Activated CD8-positive, alpha-beta T cell treated with anti-CD3 and anti-CD28 coated beads for 36 hours (primary cell): ENCODE measurements at regions not wholly inside any gene's neighbourhood (a gene's known extent, or its start where the extent isn't known, plus 50 kb on each side); places are given as distances from the start of the nearest gene placed in this dataset.

Experiments
- ATAC-seq: fragments of 200-7000 bp; cut with Tn5 transposase; one replicate; pipeline ENCODE4 v1.10.0; 2021; ENCODE audit warnings: mild to moderate bottlenecking, moderate library complexity
- CTCF ChIA-PET: fragments of 350-600 bp; sonication (Branson Sonifier 250); formaldehyde crosslinking; loops from one replicate; lab custom pipeline; 2021; ENCODE audit warnings: antibody characterized with exemption; lab: Charles Lee
- POLR2A ChIA-PET: fragments of 350-600 bp; sonication (Branson Sonifier 250); formaldehyde crosslinking; loops from one replicate; lab custom pipeline; 2021; ENCODE audit warnings: antibody characterized with exemption; lab: Charles Lee
- DNase-seq: peaks from one replicate; pipeline ENCODE4 v3.0.0-alpha.2; 2020
- H3K27ac Mint-ChIP-seq: one replicate; pipeline ENCODE4 v1.8.0; 2021; ENCODE audit warnings: mild to moderate bottlenecking, mixed read lengths
- H3K27me3 Mint-ChIP-seq: one replicate; pipeline ENCODE4 v1.8.0; 2021; ENCODE audit warnings: mixed read lengths
- H3K36me3 Mint-ChIP-seq: one replicate; pipeline ENCODE4 v1.8.0; 2021; ENCODE audit warnings: low read depth, mixed read lengths
- H3K4me1 Mint-ChIP-seq: one replicate; pipeline ENCODE4 v1.8.0; 2021; ENCODE audit warnings: low read depth, mixed read lengths
- H3K4me3 Mint-ChIP-seq: one replicate; pipeline ENCODE4 v1.8.0; 2021; ENCODE audit warnings: mild to moderate bottlenecking, moderate library complexity, mixed read lengths
- H3K9me3 Mint-ChIP-seq: one replicate; pipeline ENCODE4 v1.8.0; 2021; ENCODE audit warnings: mixed read lengths
- CTCF ChIP-seq: fragments of 200-600 bp; IDR thresholded peaks from one replicate; pipeline ENCODE4 v1.8.0; 2022; ENCODE audit warnings: antibody characterized with exemption, mild to moderate bottlenecking
- intact Hi-C: fragments of 100-400 bp; cut with micrococcal nuclease; formaldehyde crosslinking; loops from one replicate; pipeline ENCODE4 v1.10.0; 2022

GRCh38 chr3:110491413-110491812 is 580.2 kb upstream of the NECTIN3 start:
- Mint-ChIP-seq H3K36me3 (no peaks in the 10 kb centered on the region), H3K27me3 (peaks cover 1% of the 10 kb centered on the region), H3K4me3 (no peak overlapping the region), H3K27ac (no peak overlapping the region), H3K9me3 (peaks cover 9% of the 10 kb centered on the region), H3K4me1 (no peaks in the 10 kb centered on the region)
- no peak for TF ChIP-seq CTCF
- ChIA-PET POLR2A (no interaction called here), CTCF (no interaction called here)
- ATAC-seq (no peak), DNase-seq (no peak)
- intact Hi-C loops: no loop called here

DNA sequence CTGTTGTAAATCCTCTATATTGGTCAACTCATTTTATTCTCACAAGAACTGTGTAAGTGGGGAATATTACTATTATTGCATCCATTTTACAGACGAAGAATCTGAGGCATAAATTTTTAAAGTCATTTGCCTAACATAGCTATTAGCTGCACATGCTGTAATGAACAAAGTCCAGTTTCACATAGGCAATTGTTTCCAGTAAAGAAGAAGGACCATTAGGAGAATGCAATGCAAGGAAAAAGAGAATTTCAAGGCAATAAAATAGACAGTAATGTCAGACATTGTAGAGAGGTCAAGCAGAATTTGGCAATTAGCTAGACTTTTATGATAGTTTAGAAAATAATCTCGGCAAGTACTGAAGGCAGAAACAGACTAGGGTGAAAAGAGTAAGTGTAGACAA is 578.7 kb upstream of the NECTIN3 start:
- Mint-ChIP-seq H3K36me3 (no peaks in the 10 kb centered on the region), H3K4me3 (no peak overlapping the region)

DNA sequence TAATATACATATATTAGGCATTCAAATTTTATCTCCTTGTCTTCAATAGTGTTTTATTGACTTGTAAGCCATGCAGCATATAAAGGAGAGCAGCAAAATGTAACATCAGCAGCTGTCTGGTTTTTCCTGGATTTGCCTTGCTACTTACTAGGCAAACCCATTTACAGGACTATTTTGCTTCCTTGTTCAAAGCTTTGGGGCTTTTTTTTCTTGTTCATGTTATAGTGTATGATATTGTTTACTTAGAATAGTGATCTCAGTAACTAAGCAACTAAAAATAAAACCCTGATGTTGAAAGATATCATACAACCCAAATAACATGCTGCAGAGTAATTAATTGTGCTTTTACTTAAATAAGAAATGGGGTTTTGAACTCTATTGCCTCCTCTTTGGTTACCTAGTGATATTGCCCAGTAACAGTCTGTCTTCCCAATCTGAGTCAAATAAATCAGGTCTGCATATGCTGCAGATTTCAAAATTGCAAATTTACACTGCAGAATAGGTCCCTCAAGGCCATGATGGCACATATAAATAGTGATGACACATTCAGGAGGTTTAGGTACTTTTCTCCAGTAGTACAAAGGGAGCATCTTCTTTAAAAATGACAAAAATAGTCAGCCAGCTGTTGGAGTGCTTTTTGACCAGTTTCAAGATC is 578.1 kb upstream of the NECTIN3 start:
- H3K9me3 Mint-ChIP-seq: no peaks in the 10 kb centered on the region
- peaks cover 3% of the 10 kb centered on the region for H3K27me3 Mint-ChIP-seq
- TF ChIP-seq CTCF: no peak
- H3K27ac Mint-ChIP-seq: no peak overlapping the region
- H3K36me3 Mint-ChIP-seq: no peaks in the 10 kb centered on the region
- ATAC-seq (no peak), DNase-seq (no peak)
- ChIA-PET CTCF (no interaction called here), POLR2A (no interaction called here)
- intact Hi-C loops: no loop called here
- no peaks in the 10 kb centered on the region for H3K4me1 Mint-ChIP-seq
- no peak overlapping the region for H3K4me3 Mint-ChIP-seq

More for the DNA sequence above, 578.7 kb upstream of the NECTIN3 start:
- intact Hi-C loops: no loop called here
- no peaks in the 10 kb centered on the region for H3K4me1 Mint-ChIP-seq
- no peak for DNase-seq
- TF ChIP-seq CTCF: no peak
- H3K9me3 Mint-ChIP-seq: peaks cover 4% of the 10 kb centered on the region
- POLR2A ChIA-PET: no interaction called here
- no peak for ATAC-seq
- H3K27me3 Mint-ChIP-seq: peaks cover 3% of the 10 kb centered on the region
- CTCF ChIA-PET: no interaction called here
- H3K27ac Mint-ChIP-seq: no peak overlapping the region

DNA sequence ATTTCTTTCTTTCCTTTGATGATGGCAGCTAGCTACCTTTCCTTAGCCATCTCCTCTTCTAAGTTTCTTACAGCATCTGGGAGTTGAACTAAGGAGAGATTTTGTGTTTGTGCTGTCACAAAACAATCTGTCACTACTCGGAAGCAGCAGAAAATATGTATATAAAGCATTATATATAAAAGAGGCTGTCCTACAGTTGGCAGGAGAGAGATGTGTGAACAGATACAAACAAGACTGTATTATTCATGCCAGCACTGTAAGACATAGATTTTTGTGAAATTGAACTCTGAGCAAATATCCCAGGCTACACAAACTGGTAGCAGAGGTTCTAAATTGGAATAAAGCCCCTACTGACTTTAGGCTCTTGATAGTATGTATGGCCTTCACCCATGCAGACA is 577.5 kb upstream of the NECTIN3 start:
- Mint-ChIP-seq H3K27me3 (peaks cover 5% of the 10 kb centered on the region), H3K27ac (no peak overlapping the region), H3K4me3 (no peak overlapping the region), H3K9me3 (no peaks in the 10 kb centered on the region), H3K36me3 (no peaks in the 10 kb centered on the region), H3K4me1 (no peaks in the 10 kb centered on the region)
- intact Hi-C loops: no loop called here
- ChIA-PET POLR2A (no interaction called here), CTCF (no interaction called here)
- ATAC-seq: no peak
- DNase-seq: no peak
- TF ChIP-seq CTCF: no peak

DNA sequence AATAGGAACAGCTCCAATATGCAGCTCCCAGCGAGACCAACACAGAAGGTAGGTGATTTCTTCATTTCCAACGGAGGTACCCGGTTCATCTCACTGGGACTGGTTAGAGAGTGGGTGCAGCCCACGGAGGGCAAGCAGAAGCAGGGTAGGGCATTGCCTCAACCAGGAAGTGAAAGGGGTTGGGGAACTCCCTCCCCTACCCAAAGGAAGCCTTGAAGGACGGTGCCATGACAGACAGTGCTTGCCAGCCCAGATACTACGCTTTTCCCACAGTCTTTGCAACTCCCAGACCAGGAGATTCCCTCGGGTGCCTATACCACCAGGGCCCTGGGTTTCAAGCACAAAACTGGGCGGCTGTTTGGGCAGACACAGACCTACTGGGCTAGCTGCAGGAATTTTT is 576.9 kb upstream of the NECTIN3 start:
- intact Hi-C loops: no loop called here
- Mint-ChIP-seq H3K4me3 (no peak overlapping the region), H3K36me3 (no peaks in the 10 kb centered on the region), H3K4me1 (no peaks in the 10 kb centered on the region), H3K27me3 (peaks cover 5% of the 10 kb centered on the region), H3K27ac (no peak overlapping the region), H3K9me3 (no peaks in the 10 kb centered on the region)
- ATAC-seq (no peak), DNase-seq (no peak)
- ChIA-PET POLR2A (no interaction called here), CTCF (no interaction called here)
- no peak for TF ChIP-seq CTCF
